Heart right ventricle (tissue), 16 donors: ENCODE measurements at regions not wholly inside any gene's neighbourhood (a gene's known extent, or its start where the extent isn't known, plus 50 kb on each side); places are given as distances from the start of the nearest gene placed in this dataset.

Experiments used
- ATAC-seq, 8 donors: fragments of 200-7000 bp; cut with Tn5 transposase; one replicate each; pipeline ENCODE4 v1.9.1; 2020; ENCODE audit warnings: mild to moderate bottlenecking in 8 of 8, moderate library complexity in 8 of 8, moderate number of reproducible peaks in 1 of 8
- DNase-seq, 2 donors: peaks; one replicate each; pipeline ENCODE4 v3.0.0-alpha.2; 2020
- H3K27ac ChIP-seq, 10 donors: fragments of 200-600 bp; sonication (generic) in 2 of 10; one replicate each; pipeline versions ENCODE4 v1.5.0 to v1.8.0; 2020 to 2022; ENCODE audit warnings: mild to moderate bottlenecking in 3 of 10
- H3K27me3 ChIP-seq, 7 donors: fragments of 200-600 bp; one replicate each; pipeline ENCODE4 v1.8.0; 2021 to 2022; ENCODE audit warnings: mild to moderate bottlenecking in 2 of 7
- H3K36me3 ChIP-seq, 9 donors: fragments of 200-600 bp; sonication (generic) in 1 of 9; one replicate each; pipeline versions ENCODE4 v1.5.0 to v1.8.0; 2020 to 2022; ENCODE audit warnings: mild to moderate bottlenecking in 2 of 9
- H3K4me1 ChIP-seq, 9 donors: fragments of 200-600 bp; sonication (generic) in 1 of 9; one replicate each; pipeline versions ENCODE4 v1.5.0 to v1.8.0; 2020 to 2022; ENCODE audit warnings: mild to moderate bottlenecking in 4 of 9
- H3K4me3 ChIP-seq, 10 donors: fragments of 200-600 bp; sonication (generic) in 2 of 10; one replicate each; pipeline versions ENCODE4 v1.5.0 to v1.8.0; 2020 to 2022; ENCODE audit warnings: mild to moderate bottlenecking in 7 of 10, moderate library complexity in 2 of 10
- H3K9me3 ChIP-seq, 11 donors: fragments of 200-600 bp in 10 of 11; sonication (generic) in 2 of 11; one replicate each; pipeline versions ENCODE4 v1.5.0 to v1.8.0; 2013 to 2022; ENCODE audit warnings: mild to moderate bottlenecking in 2 of 11, control low read depth in 1 of 11, moderate library complexity in 1 of 11
- WGBS, 2 donors: extraction: QIAGEN DNeasy Blood & Tissue Kit; methylation state at CpG; one replicate each; pipeline ENCODE4 v1.1.7; 2013; ENCODE audit warnings: inconsistent platforms in 1 of 2; 5-methylcytosine and 5-hydroxymethylcytosine counted together
- intact Hi-C, 10 donors: fragments of 100-400 bp; cut with DNase I; formaldehyde crosslinking; loops; one replicate each; pipeline versions ENCODE4 v1.11.1 to v1.14.2; 2022
- TF ChIP-seq, protein P1 (sequence below), 9 donors: fragments of 200-600 bp; sonication (generic) in 2 of 9; IDR thresholded peaks; one replicate each; pipeline versions ENCODE4 v1.5.0 to v1.8.0; 2021 to 2022; ENCODE audit warnings: antibody characterized with exemption in 9 of 9, mild to moderate bottlenecking in 5 of 9, moderate library complexity in 1 of 9
- donor health status: Arrhythmogenic right ventricular cardiomyopathy.
- donor health status: ischemic (EF 13 %, LVEDD 7.1; RV severe dilation, severe dysfunction).
- donor health status: healthy with polysubstance abuse.
- donor health status: DM: no; HTN: yes; CAD: no.
- donor health status: DM: no; HTN: no; CAD: no.
- donor health status: ischemic (EF 25% LVEDD 6.9; RV normal size, moderate dysfunction).
- donor health status: ischemic (EF 25% LVEDD 5.7; RV mildly dilated, moderate dysfunction).
- donor health status: healthy.
- donor health status: DM: yes; HTN: yes; CAD: no.
- donor health status: Ischemic cardiomyopathy.
- donor health status: ischemic (EF 35%, LVEDD 5.7; RV mildly dilated, moderate dysfunction).
- donor health status: nonischemic (EF 11% LVEDD 7.7; RV severe dilation, severe dysfunction).
- donor health status: DM: yes; HTN: yes; CAD: no.
- donor health status: PGD.
- donor health status: ischemic (EF 29% LVEDD 5.4; RV normal size, mild dysfunction).
- donor health status: nonischemic (EF 23%, LVEDD 6.1; RV moderate dilation, normal function).

DNA sequence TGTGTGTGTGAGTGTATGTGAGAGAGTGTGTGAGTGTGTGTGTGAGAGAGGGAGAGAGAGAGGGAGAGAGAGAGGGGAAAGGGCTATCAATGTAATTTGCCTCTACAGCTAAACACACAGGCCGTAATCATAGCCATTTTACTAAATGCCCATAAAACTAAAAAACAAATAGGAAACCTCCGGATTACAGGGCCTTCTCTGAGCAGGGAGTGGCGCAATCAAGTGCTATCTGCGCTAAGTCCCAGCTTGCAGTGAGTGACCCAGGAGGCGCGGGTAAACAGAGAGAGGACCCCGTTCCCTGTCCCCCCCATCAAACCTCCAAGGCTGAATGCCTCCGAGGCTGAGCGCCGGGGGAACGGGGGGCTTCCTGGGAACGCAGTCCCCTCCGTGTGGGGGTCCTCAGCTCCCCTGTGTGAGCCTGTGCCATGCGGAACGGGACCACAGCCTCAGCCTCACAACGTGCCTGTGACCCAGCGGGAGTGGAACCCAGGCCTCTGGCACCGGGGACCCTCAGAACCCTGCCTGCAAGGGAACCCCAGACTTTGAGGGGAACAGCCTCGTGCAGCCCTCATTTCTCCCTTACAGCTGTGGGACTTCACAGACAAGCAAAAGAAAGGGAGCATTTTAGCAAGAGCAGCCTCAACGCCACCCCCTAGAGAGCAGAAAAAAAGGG, 54.7 kb upstream of the ID2 start:
- ATAC-seq: no peak
- TF ChIP-seq, protein P1, sequence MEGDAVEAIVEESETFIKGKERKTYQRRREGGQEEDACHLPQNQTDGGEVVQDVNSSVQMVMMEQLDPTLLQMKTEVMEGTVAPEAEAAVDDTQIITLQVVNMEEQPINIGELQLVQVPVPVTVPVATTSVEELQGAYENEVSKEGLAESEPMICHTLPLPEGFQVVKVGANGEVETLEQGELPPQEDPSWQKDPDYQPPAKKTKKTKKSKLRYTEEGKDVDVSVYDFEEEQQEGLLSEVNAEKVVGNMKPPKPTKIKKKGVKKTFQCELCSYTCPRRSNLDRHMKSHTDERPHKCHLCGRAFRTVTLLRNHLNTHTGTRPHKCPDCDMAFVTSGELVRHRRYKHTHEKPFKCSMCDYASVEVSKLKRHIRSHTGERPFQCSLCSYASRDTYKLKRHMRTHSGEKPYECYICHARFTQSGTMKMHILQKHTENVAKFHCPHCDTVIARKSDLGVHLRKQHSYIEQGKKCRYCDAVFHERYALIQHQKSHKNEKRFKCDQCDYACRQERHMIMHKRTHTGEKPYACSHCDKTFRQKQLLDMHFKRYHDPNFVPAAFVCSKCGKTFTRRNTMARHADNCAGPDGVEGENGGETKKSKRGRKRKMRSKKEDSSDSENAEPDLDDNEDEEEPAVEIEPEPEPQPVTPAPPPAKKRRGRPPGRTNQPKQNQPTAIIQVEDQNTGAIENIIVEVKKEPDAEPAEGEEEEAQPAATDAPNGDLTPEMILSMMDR (IDR thresholded peaks at IDR 0.05): no peak
- Histone ChIP-seq H3K9me3 (no peaks in the 10 kb centered on the region), H3K36me3 (no peaks in the 10 kb centered on the region), H3K27ac (no peak overlapping the region), H3K4me3 (no peak overlapping the region), H3K4me1 (peaks cover 0 to 3% (median 0%) of the 10 kb centered on the region in 9 donors), H3K27me3 (no peaks in the 10 kb centered on the region)
- DNase-seq: no peak
- intact Hi-C loops: no loop called here
- WGBS, 2 donors: 94 to 98% methylated on average over 20 of the region's 20 CpGs

DNA sequence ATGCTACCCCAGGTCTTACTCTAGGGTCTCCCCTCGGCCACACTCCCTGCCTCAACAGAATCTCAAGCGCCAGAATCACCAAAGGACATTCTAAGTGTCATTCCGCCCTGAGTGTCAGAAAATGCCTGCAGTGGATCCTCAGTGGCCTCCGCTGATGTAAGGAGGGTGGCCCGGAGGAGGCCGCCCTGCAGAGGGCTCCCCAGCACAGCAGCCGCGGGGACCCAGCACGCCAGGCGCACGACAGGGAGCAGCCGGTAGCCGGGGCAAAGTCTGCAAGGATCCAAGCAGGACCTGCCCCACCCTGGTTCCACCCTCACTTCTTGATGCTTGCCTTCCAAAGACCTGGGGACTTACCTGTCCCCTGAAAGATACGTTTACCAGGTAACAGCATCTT, 54.2 kb upstream of the ID2 start:
- WGBS, 2 donors: 93 to 97% methylated on average over 14 of the region's 14 CpGs
- H3K36me3 ChIP-seq: no peaks in the 10 kb centered on the region
- H3K9me3 ChIP-seq: no peaks in the 10 kb centered on the region
- ATAC-seq: no peak
- peaks cover 0 to 3% (median 0%) of the 10 kb centered on the region in 9 donors for H3K4me1 ChIP-seq
- no peak overlapping the region for H3K4me3 ChIP-seq
- no peak overlapping the region for H3K27ac ChIP-seq
- intact Hi-C loops: no loop called here
- no peak for DNase-seq
- TF ChIP-seq, protein P1 (IDR thresholded peaks at IDR 0.05): no peak
- H3K27me3 ChIP-seq: no peaks in the 10 kb centered on the region

DNA sequence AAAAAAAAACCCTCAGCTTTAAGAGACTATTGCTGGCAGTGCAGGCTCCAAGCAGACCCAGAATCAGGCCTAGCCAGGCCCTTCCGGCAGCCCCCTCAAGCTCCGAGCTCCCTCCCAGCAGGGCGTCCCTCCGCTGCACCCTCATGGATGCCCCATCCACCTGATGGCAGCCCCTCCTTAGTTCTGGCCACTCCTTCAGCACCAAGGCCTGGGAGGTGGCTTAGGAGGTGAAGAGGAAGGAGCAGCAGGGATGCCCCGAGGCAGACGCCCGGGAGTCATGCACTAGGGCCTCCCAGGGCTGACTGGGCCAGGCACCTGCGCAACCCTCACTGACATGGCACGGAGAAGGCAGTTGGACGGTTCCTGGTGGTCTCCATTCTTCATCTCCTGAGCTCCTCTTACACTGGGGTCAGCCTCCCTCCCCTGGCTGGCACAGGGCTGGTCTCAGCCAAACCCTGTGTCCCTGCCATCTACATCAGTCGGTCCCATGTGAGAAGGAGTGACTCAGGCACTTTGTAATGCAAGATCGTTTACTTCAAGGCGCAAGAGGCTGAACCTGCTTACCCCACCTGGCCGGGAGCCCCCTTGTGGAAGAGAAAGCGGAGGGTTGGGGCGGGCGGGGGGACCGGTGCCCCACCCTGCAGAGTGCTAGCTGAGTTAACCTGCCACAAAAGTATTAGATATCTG, 53.5 kb upstream of the ID2 start:
- Histone ChIP-seq H3K27me3 (no peaks in the 10 kb centered on the region), H3K27ac (no peak overlapping the region), H3K4me1 (peaks cover 0 to 5% (median 0%) of the 10 kb centered on the region in 9 donors), H3K36me3 (no peaks in the 10 kb centered on the region), H3K4me3 (no peak overlapping the region), H3K9me3 (no peaks in the 10 kb centered on the region)
- 85 to 86% methylated on average over 17 to 18 of the region's 18 CpGs for WGBS, 2 donors
- DNase-seq (no peak), ATAC-seq (no peak)
- TF ChIP-seq, protein P1 (IDR thresholded peaks at IDR 0.05): no peak
- intact Hi-C loops: no loop called here

DNA sequence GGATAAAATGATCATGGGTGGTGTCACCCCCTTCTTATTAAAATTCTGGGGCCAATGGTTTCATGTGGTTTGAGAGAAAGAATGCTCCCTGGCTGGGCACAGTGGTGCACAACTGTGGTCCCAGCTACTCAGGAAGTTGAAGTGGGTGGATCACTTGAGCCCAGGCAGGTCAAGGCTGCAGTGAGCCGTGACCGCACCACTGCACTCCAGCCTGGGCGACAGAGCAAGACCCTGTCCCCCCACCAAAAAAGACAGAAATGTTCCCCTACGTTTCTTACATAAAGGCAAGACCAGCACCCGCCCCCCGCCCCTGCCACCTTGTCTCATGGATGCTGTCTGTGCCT, 53.0 kb upstream of the ID2 start:
- TF ChIP-seq, protein P1 (IDR thresholded peaks at IDR 0.05): no peak
- no peak for DNase-seq
- H3K27me3 ChIP-seq: no peaks in the 10 kb centered on the region
- WGBS, 2 donors: 92 to 97% methylated on average over 6 of the region's 6 CpGs
- no peaks in the 10 kb centered on the region for H3K9me3 ChIP-seq
- no peak for ATAC-seq
- intact Hi-C loops: no loop called here
- no peak overlapping the region for H3K4me3 ChIP-seq
- H3K36me3 ChIP-seq: no peaks in the 10 kb centered on the region
- peaks cover 0 to 10% (median 2%) of the 10 kb centered on the region in 9 donors for H3K4me1 ChIP-seq
- no peak overlapping the region for H3K27ac ChIP-seq
